ENCODE measurements at regions not wholly inside any gene's neighbourhood (a gene's known extent, or its start where the extent isn't known, plus 50 kb on each side); places are given as distances from the start of the nearest gene placed in this dataset.

GRCh38 chr13:33752597-33752996 is 65.4 kb upstream of the RFC3 start:
- ATAC-seq, result no peak
- WGBS, 2 donors, result 91 to 94% methylated on average over 6 of the region's 6 CpGs

GRCh38 chr13:33756929-33757328 is 61.0 kb upstream of the RFC3 start:
- no peak for ATAC-seq
- WGBS, 2 donors, result 86 to 91% methylated on average over 3 of the region's 3 CpGs
- H3K36me3 ChIP-seq, result no peaks in the 10 kb centered on the region

More at GRCh38 chr13:33752597-33752996, 65.4 kb upstream of the RFC3 start:
- peaks cover 0 to 6% (median 0%) of the 10 kb centered on the region in 9 donors for H3K4me1 ChIP-seq
- intact Hi-C loops (cut with DNase I), result no loop called here
- no peak for TF ChIP-seq CTCF (IDR thresholded peaks at IDR 0.05)
- H3K27me3 ChIP-seq, result no peaks in the 10 kb centered on the region
- H3K4me3 ChIP-seq, result no peak overlapping the region
- H3K27ac ChIP-seq, result no peak overlapping the region
- peaks cover 0 to 5% (median 0%) of the 10 kb centered on the region in 11 donors for H3K9me3 ChIP-seq
- H3K36me3 ChIP-seq, result no peaks in the 10 kb centered on the region
- no peak for DNase-seq

GRCh38 chr13:33757713-33758112 is 60.2 kb upstream of the RFC3 start:
- DNase-seq (no peak), ATAC-seq (peak in 1 of 8 donors; percentile 43)
- Histone ChIP-seq H3K27ac (no peak overlapping the region), H3K27me3 (no peaks in the 10 kb centered on the region), H3K36me3 (no peaks in the 10 kb centered on the region), H3K4me3 (no peak overlapping the region), H3K4me1 (peaks cover 0 to 6% (median 0%) of the 10 kb centered on the region in 9 donors), H3K9me3 (no peaks in the 10 kb centered on the region)
- TF ChIP-seq CTCF (IDR thresholded peaks at IDR 0.05), result no peak
- intact Hi-C loops (cut with DNase I), result no loop called here
- WGBS, 2 donors, result 80 to 82% methylated on average over 2 of the region's 2 CpGs

More at GRCh38 chr13:33756929-33757328, 61.0 kb upstream of the RFC3 start:
- intact Hi-C loops (cut with DNase I), result no loop called here
- DNase-seq, result no peak
- no peaks in the 10 kb centered on the region for H3K27me3 ChIP-seq
- TF ChIP-seq CTCF (IDR thresholded peaks at IDR 0.05), result no peak
- H3K27ac ChIP-seq, result no peak overlapping the region
- peaks cover 0 to 6% (median 0%) of the 10 kb centered on the region in 9 donors for H3K4me1 ChIP-seq
- no peaks in the 10 kb centered on the region for H3K9me3 ChIP-seq
- no peak overlapping the region for H3K4me3 ChIP-seq

GRCh38 chr13:33758113-33758512 is 59.8 kb upstream of the RFC3 start:
- H3K27ac ChIP-seq, result no peak overlapping the region
- DNase-seq (no peak), ATAC-seq (no peak)
- TF ChIP-seq CTCF (IDR thresholded peaks at IDR 0.05), result no peak
- intact Hi-C loops (cut with DNase I), result no loop called here
- no peaks in the 10 kb centered on the region for H3K9me3 ChIP-seq
- H3K27me3 ChIP-seq, result no peaks in the 10 kb centered on the region
- no peaks in the 10 kb centered on the region for H3K36me3 ChIP-seq
- peaks cover 0 to 6% (median 0%) of the 10 kb centered on the region in 9 donors for H3K4me1 ChIP-seq
- no peak overlapping the region for H3K4me3 ChIP-seq
